ENCODE measurements at regions not wholly inside any gene's neighbourhood (a gene's known extent, or its start where the extent isn't known, plus 50 kb on each side); places are given as distances from the start of the nearest gene placed in this dataset.
A peak's percentile ranks its signal among the peaks of the same experiment; 100 is the strongest.

DNA sequence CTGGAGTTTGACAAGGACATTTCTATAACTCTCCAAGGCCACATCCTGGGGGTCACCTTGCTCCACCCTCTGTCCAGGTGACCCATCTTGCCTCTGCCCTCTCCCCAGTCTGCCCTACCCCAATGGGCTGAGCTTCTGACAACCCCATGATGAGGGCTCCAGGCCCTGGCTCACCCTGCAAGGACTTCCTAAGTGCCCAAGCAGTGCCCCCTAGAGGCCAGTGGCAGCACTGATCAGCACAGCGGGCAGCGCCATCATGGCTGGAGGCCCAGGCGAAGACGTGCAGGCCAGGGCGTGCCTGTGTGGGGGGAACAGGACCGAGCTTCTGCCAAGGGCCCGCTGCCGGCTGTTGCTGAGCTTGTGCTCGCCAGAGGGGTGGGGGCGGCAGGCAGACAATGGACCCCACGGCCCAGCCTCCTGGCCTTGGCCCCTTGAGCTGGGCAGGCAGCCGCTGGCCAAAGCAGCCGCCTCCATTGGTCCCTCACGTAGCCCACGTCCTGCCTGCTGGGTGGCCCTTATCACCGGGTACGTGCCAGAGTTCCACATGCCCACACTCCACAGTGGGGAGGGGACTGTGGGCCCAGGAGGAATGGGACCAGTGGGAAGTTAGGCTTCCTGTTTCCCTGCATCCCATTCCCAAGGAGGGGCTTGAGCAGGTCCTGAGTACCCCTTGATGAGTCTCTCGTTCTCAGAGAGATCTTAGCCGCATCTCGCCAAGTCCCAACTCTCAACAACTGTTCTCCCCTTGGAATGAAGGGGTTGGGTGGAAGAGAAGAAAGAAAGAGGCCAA, 64.3 kb downstream of the MRPL14 start:
- H3K9me3 ChIP-seq (replicated peaks; ENCODE audit: control insufficient read depth, low read depth, low read length), result peaks cover 5% of the 10 kb centered on the region
- H3K4me1 ChIP-seq (ENCODE audit: control insufficient read depth, insufficient read depth, low read length), result peaks cover 62% of the 10 kb centered on the region
- H3K36me3 ChIP-seq (ENCODE audit: control insufficient read depth, insufficient read depth, low read length), result no peaks in the 10 kb centered on the region
- H3K27me3 ChIP-seq (ENCODE audit: control insufficient read depth, insufficient read depth, low read length), result no peaks in the 10 kb centered on the region
- no peak overlapping the region for H3K4me3 ChIP-seq (ENCODE audit: low read length)
- H3K27ac ChIP-seq (ENCODE audit: low read length), result peak overlapping the region; percentile 67
- WGBS (ENCODE audit: insufficient coverage), result 55% methylated on average over 12 of the region's 20 CpGs
- peak; percentile 65 for DNase-seq

DNA sequence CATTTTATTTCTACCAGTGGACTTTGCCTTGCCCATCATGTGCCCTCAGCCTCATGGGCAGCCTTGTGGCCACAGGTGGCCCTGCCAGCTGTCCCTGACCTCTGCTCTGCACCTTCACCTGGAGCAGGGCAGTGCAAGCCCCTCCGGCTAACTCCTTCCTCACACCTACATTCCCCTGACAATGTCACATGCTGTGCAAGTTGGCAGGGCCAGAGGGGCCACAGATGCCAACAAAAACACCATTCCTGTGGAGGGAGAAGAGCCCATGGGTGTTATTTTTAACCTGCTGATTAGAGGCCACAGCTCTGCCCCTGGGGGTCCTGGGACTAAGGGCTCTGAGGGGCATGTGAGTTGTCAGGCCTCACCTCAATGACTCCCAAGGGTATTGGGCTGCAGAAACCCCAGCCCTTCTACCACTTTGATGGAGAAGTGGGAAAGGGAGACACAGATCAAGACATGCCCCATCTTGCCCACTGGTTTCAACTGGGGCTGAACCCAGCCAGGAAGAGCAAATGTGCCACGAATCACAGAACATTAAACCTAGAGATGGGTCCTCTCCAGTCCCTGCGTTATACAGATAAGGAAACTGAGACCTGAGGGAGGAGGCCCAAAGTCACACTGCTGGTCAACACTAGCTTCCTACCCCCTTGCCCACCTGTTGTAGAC, 65.0 kb downstream of the MRPL14 start:
- Histone ChIP-seq H3K27me3 (ENCODE audit: control insufficient read depth, insufficient read depth, low read length) (no peaks in the 10 kb centered on the region), H3K4me3 (ENCODE audit: low read length) (no peak overlapping the region), H3K4me1 (ENCODE audit: control insufficient read depth, insufficient read depth, low read length) (peaks cover 62% of the 10 kb centered on the region), H3K36me3 (ENCODE audit: control insufficient read depth, insufficient read depth, low read length) (no peaks in the 10 kb centered on the region), H3K9me3 (replicated peaks; ENCODE audit: control insufficient read depth, low read depth, low read length) (peaks cover 5% of the 10 kb centered on the region), H3K27ac (ENCODE audit: low read length) (no peak overlapping the region)
- DNase-seq, result no peak
- 83% methylated on average over 1 of the region's 3 CpGs for WGBS (ENCODE audit: insufficient coverage)

DNA sequence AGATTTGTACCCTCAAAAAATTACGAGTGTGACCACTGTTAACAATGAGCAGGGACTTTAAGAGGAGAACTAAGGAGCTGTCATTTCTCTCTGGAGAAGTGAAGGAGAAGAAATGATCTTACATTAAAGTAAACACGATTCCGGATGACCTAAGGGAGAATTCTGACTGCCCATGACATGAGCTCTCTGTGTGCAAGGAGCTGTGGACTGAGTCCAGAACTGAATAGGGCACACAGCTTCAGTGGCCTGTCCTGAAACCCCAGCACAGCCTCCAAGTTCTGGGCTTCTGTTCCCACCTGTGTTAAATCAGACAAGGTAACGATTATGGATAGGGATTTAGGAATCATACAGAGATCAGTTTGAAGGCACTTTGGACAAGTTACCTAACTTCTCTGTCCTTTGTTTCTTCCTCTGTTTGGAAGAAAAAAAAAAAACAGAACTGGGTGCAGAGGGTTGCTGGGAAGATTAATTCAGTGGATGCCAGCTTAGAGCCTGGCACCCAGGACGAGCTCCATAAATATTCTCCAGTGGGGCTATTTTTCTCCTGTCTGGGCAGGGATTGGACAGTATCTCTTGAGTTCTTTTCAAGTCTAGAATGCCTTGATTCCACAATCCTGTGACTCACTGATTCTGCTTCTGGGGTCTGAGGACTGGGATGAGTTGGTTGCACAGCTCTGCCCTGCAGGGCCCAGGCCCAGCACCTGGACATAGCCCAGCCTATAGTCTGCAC, 65.7 kb downstream of the MRPL14 start:
- Histone ChIP-seq H3K27me3 (ENCODE audit: control insufficient read depth, insufficient read depth, low read length) (no peaks in the 10 kb centered on the region), H3K27ac (ENCODE audit: low read length) (no peak overlapping the region), H3K4me3 (ENCODE audit: low read length) (no peak overlapping the region), H3K36me3 (ENCODE audit: control insufficient read depth, insufficient read depth, low read length) (no peaks in the 10 kb centered on the region), H3K9me3 (replicated peaks; ENCODE audit: control insufficient read depth, low read depth, low read length) (peaks cover 5% of the 10 kb centered on the region), H3K4me1 (ENCODE audit: control insufficient read depth, insufficient read depth, low read length) (peaks cover 66% of the 10 kb centered on the region)
- 80% methylated on average over 2 of the region's 5 CpGs for WGBS (ENCODE audit: insufficient coverage)
- DNase-seq, result no peak

DNA sequence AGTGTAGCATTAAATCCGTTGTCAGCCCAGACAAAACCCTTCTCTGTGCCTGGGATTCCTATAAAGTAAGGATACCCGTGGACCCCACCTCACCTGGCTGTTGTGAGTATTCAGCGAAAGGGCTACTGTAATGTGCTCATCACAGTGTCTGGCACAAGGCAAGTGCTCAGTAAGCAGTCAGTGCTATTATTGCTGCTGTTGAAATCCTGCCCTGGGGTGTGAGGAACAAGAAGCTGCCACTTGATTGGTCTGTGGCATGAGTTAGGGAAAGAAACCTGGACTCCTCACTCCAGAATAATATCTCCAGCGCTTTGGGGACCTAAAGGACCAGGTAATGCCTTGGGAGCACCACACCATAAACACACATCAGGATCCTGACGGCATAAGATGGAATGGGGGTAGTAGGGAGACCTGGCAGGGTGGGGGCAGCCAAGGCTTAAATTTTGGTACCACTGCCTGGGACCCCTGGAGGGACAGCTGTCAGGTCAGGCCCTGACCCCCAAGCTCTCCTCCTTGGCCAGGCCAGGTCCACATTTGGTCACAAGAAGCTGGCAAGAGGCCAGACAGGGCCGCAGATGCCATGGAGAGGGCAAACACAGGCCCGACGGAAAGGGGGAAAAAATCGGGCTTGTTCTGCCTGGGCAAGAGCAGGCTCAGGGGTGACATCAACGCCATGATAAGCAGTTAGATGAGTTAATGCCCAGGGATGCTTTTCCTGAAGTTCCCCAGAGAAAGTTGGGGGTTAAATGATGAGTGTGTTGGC, 66.5 kb downstream of the MRPL14 start:
- 79% methylated on average over 8 of the region's 10 CpGs for WGBS (ENCODE audit: insufficient coverage)
- H3K27ac ChIP-seq (ENCODE audit: low read length), result no peak overlapping the region

DNA sequence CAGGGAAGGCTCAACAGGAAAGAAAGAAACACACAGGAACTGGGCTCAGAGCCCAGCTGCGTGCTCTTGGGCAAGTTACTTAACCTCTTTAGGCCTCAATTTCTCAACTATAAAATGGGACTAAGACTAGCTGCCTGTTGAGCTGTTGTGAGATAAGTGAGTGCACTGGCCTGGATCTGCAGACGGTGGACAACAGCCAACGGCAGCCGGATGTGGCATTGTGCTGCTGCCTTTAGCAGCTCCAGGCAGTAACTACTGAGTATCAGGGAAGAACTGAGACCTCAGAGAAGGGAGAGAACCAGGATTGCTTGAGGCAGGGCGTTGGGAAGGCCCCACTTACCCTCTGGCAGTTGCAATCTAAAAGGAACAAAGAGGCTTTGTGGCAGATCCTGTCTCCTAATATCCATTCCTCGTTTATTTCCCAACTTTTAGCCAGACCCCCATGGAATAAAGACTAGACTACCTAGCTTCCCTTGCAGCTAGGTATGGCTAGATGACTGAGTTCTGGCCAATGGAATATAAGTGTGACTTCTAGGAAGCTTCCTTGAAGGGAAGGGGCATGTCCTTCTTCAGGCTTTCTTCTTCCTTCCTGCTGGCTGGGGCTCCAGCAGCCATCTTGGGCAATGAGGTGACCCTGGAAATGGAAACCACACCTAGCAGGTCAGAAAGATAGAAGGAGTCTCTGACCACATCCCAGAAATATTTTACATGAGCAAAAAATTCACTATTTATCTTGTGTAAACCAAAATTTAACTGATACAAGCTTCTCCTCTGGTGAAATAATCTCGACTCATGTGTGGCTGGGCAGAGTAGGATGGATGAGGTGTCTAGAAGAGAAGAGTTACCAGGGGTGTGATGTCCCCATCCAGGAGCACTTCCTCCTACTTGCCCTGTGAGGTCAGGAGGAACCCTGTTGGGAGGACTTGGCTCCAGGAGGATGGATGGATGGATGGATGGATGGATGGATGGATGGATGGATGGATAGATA, 67.6 kb downstream of the MRPL14 start:
- Histone ChIP-seq H3K36me3 (ENCODE audit: control insufficient read depth, insufficient read depth, low read length) (no peaks in the 10 kb centered on the region), H3K27ac (ENCODE audit: low read length) (peak overlapping the region; percentile 75), H3K27me3 (ENCODE audit: control insufficient read depth, insufficient read depth, low read length) (no peaks in the 10 kb centered on the region), H3K4me1 (ENCODE audit: control insufficient read depth, insufficient read depth, low read length) (peaks cover 69% of the 10 kb centered on the region), H3K9me3 (replicated peaks; ENCODE audit: control insufficient read depth, low read depth, low read length) (peaks cover 5% of the 10 kb centered on the region), H3K4me3 (ENCODE audit: low read length) (no peak overlapping the region)
- WGBS (ENCODE audit: insufficient coverage), result 66% methylated on average over 4 of the region's 7 CpGs
- DNase-seq, result no peak

More for the DNA sequence above, 66.5 kb downstream of the MRPL14 start:
- peaks cover 5% of the 10 kb centered on the region for H3K9me3 ChIP-seq (replicated peaks; ENCODE audit: control insufficient read depth, low read depth, low read length)
- H3K27me3 ChIP-seq (ENCODE audit: control insufficient read depth, insufficient read depth, low read length), result no peaks in the 10 kb centered on the region
- no peaks in the 10 kb centered on the region for H3K36me3 ChIP-seq (ENCODE audit: control insufficient read depth, insufficient read depth, low read length)
- no peak overlapping the region for H3K4me3 ChIP-seq (ENCODE audit: low read length)
- no peak for DNase-seq
- peaks cover 72% of the 10 kb centered on the region for H3K4me1 ChIP-seq (ENCODE audit: control insufficient read depth, insufficient read depth, low read length)

DNA sequence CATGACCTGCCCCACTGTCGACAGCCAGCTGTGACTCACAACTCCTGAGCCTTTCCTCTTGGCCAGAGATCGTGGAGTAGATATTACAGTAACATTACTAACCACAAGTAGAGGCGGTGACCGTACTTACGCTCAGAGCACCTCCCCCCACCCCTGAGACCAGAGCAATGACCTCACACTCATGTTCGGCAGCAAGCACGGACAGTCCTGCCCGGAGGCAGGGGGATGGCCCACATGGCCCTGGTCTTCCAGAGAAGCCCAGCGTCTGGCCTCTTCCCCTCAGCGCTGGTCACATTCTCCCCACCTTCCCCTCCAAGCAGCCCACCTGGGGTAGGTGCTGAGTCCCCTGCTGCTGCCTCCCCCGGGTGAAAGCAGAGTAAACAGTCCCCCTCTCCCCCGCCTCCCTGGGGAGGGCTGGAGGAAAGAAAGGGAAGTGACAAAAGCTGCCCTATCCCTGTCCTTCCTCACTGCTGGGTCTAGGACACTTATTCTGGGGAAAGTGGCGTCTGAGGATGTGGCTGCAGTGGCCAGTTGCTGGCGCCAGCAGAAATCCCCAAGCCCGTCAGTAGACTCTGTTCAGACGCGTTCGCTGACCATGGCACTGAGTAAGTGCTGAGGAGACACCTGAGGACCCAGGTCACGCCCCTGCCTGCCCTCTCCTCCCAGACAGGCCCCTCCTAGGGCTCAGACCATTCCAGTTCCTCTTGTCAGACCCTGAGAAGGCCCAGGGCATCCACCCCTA, 68.5 kb downstream of the MRPL14 start:
- Histone ChIP-seq H3K4me1 (ENCODE audit: control insufficient read depth, insufficient read depth, low read length) (peaks cover 70% of the 10 kb centered on the region), H3K9me3 (replicated peaks; ENCODE audit: control insufficient read depth, low read depth, low read length) (peaks cover 5% of the 10 kb centered on the region), H3K27me3 (ENCODE audit: control insufficient read depth, insufficient read depth, low read length) (no peaks in the 10 kb centered on the region), H3K27ac (ENCODE audit: low read length) (peak overlapping the region; percentile 75), H3K4me3 (ENCODE audit: low read length) (no peak overlapping the region), H3K36me3 (ENCODE audit: control insufficient read depth, insufficient read depth, low read length) (no peaks in the 10 kb centered on the region)
- 34% methylated on average over 12 of the region's 19 CpGs for WGBS (ENCODE audit: insufficient coverage)
- DNase-seq, result peak; percentile 95

DNA sequence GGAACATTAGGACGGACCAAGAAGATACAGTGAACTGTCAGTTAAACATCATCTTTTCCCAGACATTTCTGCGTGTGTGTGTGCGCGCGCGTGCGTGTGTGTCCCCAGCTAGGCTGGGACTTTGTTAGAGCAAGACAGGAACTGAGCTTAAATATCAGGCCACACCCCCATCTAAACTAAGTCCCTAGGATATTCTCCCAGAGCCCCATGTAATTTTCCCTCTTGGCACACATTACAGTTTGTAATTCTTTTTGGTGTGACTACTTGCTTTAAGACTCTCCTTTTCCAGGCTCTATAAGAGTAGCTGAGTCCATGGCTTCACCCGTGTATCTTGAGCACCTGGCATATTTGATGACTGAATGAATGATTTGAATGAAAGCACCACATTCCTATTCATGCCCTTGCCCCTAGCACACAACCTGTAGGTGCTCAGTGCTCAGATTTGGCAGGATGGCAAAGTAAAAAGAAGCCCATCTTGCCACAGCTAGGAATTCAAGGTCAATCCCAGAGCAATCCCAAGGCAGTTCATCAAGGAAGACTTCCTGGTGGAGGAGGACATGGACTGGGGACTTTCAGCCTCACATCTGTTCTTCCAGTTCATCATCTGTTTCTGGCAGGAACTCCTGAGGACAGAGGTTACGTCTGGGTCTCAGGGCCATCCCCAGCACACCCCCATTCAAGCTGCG, 69.2 kb downstream of the MRPL14 start:
- H3K9me3 ChIP-seq (replicated peaks; ENCODE audit: control insufficient read depth, low read depth, low read length), result peaks cover 5% of the 10 kb centered on the region
- H3K4me3 ChIP-seq (ENCODE audit: low read length), result no peak overlapping the region
- H3K27me3 ChIP-seq (ENCODE audit: control insufficient read depth, insufficient read depth, low read length), result no peaks in the 10 kb centered on the region
- peak overlapping the region; percentile 77 for H3K27ac ChIP-seq (ENCODE audit: low read length)
- peaks cover 65% of the 10 kb centered on the region for H3K4me1 ChIP-seq (ENCODE audit: control insufficient read depth, insufficient read depth, low read length)
- peak; percentile 84 for DNase-seq
- 61% methylated on average over 8 of the region's 10 CpGs for WGBS (ENCODE audit: insufficient coverage)
- H3K36me3 ChIP-seq (ENCODE audit: control insufficient read depth, insufficient read depth, low read length), result no peaks in the 10 kb centered on the region

DNA sequence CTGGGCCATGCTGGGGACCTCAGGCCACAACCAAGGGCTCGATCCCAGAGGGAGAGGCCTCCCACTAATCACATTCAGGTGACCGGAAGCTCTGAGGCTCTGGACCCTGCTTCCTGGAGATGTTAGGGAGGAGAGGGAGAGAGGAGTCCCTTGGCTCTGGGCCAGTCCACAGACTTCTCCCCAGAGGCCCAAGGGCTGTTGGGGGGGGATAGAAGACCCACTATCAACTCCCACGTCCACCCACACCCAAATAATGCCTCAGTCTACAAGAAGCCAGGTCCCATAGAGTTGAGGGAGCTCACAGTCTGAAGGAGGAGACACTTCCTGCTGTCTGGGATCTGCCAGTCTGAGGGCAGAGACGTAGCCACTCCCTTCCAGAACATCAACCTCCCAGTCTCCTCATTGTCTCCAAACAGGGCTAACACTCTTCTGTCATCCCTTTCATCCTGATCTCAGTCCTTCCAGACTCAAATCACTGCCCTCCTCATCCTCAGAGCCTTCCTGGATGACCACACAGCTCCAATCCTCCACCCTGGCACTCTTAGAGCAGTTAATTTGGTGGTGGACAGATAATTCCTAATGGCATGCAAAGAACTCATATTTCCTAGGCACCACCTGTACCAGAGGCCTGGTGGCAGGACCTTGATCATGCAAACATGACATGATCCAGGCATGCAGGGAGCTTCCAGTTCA, 69.9 kb downstream of the MRPL14 start:
- no peak overlapping the region for H3K4me3 ChIP-seq (ENCODE audit: low read length)
- H3K36me3 ChIP-seq (ENCODE audit: control insufficient read depth, insufficient read depth, low read length), result no peaks in the 10 kb centered on the region
- H3K27ac ChIP-seq (ENCODE audit: low read length), result peak overlapping the region; percentile 77
- H3K4me1 ChIP-seq (ENCODE audit: control insufficient read depth, insufficient read depth, low read length), result peaks cover 66% of the 10 kb centered on the region
- 88% methylated on average over 1 of the region's 4 CpGs for WGBS (ENCODE audit: insufficient coverage)
- no peak for DNase-seq
- peaks cover 5% of the 10 kb centered on the region for H3K9me3 ChIP-seq (replicated peaks; ENCODE audit: control insufficient read depth, low read depth, low read length)
- H3K27me3 ChIP-seq (ENCODE audit: control insufficient read depth, insufficient read depth, low read length), result no peaks in the 10 kb centered on the region

Data from muscle of leg (tissue), 3 donors.